ENCODE measurements at regions not wholly inside any gene's neighbourhood (a gene's known extent, or its start where the extent isn't known, plus 50 kb on each side); places are given as distances from the start of the nearest gene placed in this dataset.

- dilution Hi-C loops (cut with MboI; ENCODE audit: extremely low pct_ligation_motif_present, low sequenced_read_pairs) (no loop called here), intact Hi-C loops (cut with micrococcal nuclease) (no loop called here)
- Histone ChIP-seq H3K27ac (ENCODE audit: insufficient read depth, low read depth, low read length) (peak overlapping the region; percentile 2), H3K4me3 (replicated peaks in 1 of 3; ENCODE audit: insufficient read depth in 1 of 3, low read depth in 1 of 3, low read length in 3 of 3) (no peak overlapping the region), H4K20me1 (replicated peaks; ENCODE audit: control insufficient read depth, extremely low read depth, insufficient read depth, low read length) (no peaks in the 10 kb centered on the region), H2AFZ (ENCODE audit: low read depth, low read length) (peak overlapping the region; percentile 84), H3K27me3 (ENCODE audit: control insufficient read depth in 2 of 2, insufficient read depth in 2 of 2, low read length in 2 of 2) (peaks cover 0 to 10% of the 10 kb centered on the region in 2 experiments), H3K4me2 (ENCODE audit: insufficient read depth, low read length) (peak overlapping the region; percentile 35), H3K9me3 (replicated peaks; ENCODE audit: control insufficient read depth, insufficient read depth, low read length) (no peaks in the 10 kb centered on the region), H3K79me2 (ENCODE audit: control insufficient read depth, insufficient read depth, low read length) (no peaks in the 10 kb centered on the region), H3K9me1 (replicated peaks; ENCODE audit: control insufficient read depth, extremely low read depth, insufficient read depth, low read length) (no peaks in the 10 kb centered on the region), H3K4me1 (ENCODE audit: control insufficient read depth, extremely low read depth, insufficient read depth, low read length) (peaks cover 6% of the 10 kb centered on the region), H3K36me3 (ENCODE audit: control insufficient read depth in 2 of 2, extremely low read depth in 1 of 2, insufficient read depth in 2 of 2, low read length in 2 of 2) (no peaks in the 10 kb centered on the region), H3K9ac (replicated peaks; ENCODE audit: extremely low read depth, insufficient read depth, low read length) (peak overlapping the region; percentile 28)
- ChIA-PET CTCF (interaction anchor here (0.7 to 1.1 kb wide), 2 partner anchors 9 to 166 kb away, joined by 3 to 4 read pairs; no protein-coding TSS in a partner anchor), POLR2A (interaction anchor here (0.6 kb wide), 1 partner anchor 13 kb away, joined by 3 read pairs; no protein-coding TSS in a partner anchor)
- BruUV-seq (replicated peaks) = no TSS peak
- no peak for TF ChIP-seq MAX (IDR thresholded peaks at IDR 0.05; ENCODE audit: insufficient read depth, insufficient read length)
- no peak for TF ChIP-seq GATA2 (IDR thresholded peaks at IDR 0.05; ENCODE audit: insufficient read depth, insufficient read length, low read depth, low read length)
- TF ChIP-seq MYC (IDR thresholded peaks at IDR 0.05; ENCODE audit: low read depth, low read length) = no peak
- TF ChIP-seq EZH2 (IDR thresholded peaks at IDR 0.05; ENCODE audit: borderline replicate concordance, low read depth, low read length, severe bottlenecking) = no peak
- no peak for TF ChIP-seq FOS (IDR thresholded peaks at IDR 0.05; ENCODE audit: borderline replicate concordance, insufficient read depth, low read length)
- TF ChIP-seq POLR2AphosphoS5 (IDR thresholded peaks at IDR 0.05; ENCODE audit: insufficient read depth, low read depth, low read length) = no peak
- TF ChIP-seq POLR2A (IDR thresholded peaks at IDR 0.05; ENCODE audit: low read depth, low read length) = no peak
- TF ChIP-seq CTCF (IDR thresholded peaks at IDR 0.05; ENCODE audit: extremely low read depth in 1 of 2, insufficient read depth in 1 of 2, low read depth in 1 of 2, low read length in 2 of 2) = no peak
- no peak for TF ChIP-seq JUN (IDR thresholded peaks at IDR 0.05; ENCODE audit: borderline replicate concordance, insufficient read depth, insufficient read length, low read depth)
- peak; percentile 85 for FAIRE-seq
- peak; percentile 75 for DNase-seq (ENCODE audit: low read depth, low spot score)
Measured at GRCh38 chr20:50415516-50416268, 94.5 kb upstream of the PTPN1 start.

All from endothelial cell of umbilical vein (primary cell).